B cell (primary cell): ENCODE measurements at regions not wholly inside any gene's neighbourhood (a gene's known extent, or its start where the extent isn't known, plus 50 kb on each side); places are given as distances from the start of the nearest gene placed in this dataset.

Source experiments
- ATAC-seq: fragments of 200-7000 bp; cut with Tn5 transposase; one replicate; pipeline ENCODE4 v1.10.0; 2021; ENCODE audit warnings: low read depth, mild to moderate bottlenecking, moderate number of reproducible peaks, moderate library complexity
- CTCF ChIA-PET: fragments of 350-600 bp; sonication (Branson Sonifier 250); formaldehyde crosslinking; loops from one replicate; lab custom pipeline; 2021; ENCODE audit warnings: antibody characterized with exemption, inconsistent platforms; lab: Charles Lee
- POLR2A ChIA-PET: fragments of 350-600 bp; sonication (Branson Sonifier 250); formaldehyde crosslinking; loops from one replicate; lab custom pipeline; 2021; ENCODE audit warnings: antibody characterized with exemption; lab: Charles Lee
- DNase-seq: peaks from one replicate; pipeline ENCODE4 v3.0.0; 2013
- H2AFZ ChIP-seq: 2 replicates; pipeline ENCODE4 v1.6.1; 2012; ENCODE audit warnings: mild to moderate bottlenecking, low read depth, low read length; ENCODE audit not compliant: insufficient read depth, poor library complexity, severe bottlenecking
- H3K27ac ChIP-seq, 2 donors: 1 replicate in 1 of 2; 2 replicates in 1 of 2; pipeline ENCODE4 v1.5.1; 2012 to 2013; ENCODE audit warnings: low read length in 2 of 2, mild to moderate bottlenecking in 2 of 2, moderate library complexity in 1 of 2
- H3K27me3 ChIP-seq, 4 experiments: fragments of 200-600 bp in 1 of 4; sonication (generic) in 1 of 4; replicated peaks in 1 of 4; 1 replicate in 2 of 4; 2 replicates in 2 of 4; pipeline versions ENCODE4 v1.6.1 to v1.7.0; 2013 to 2016; ENCODE audit warnings: low read length in 3 of 4, mild to moderate bottlenecking in 2 of 4, mixed read lengths in 1 of 4, moderate library complexity in 1 of 4; ENCODE audit not compliant: insufficient read depth in 4 of 4, control insufficient read depth in 3 of 4; ENCODE audit errors: control extremely low read depth in 1 of 4
- H3K36me3 ChIP-seq, 2 experiments: replicated peaks in 1 of 2; 1 replicate in 1 of 2; 2 replicates in 1 of 2; pipeline versions ENCODE4 v1.6.1 to v1.7.1; 2013; ENCODE audit warnings: low read length in 1 of 2; ENCODE audit not compliant: insufficient read depth in 2 of 2, control insufficient read depth in 1 of 2; ENCODE audit errors: control extremely low read depth in 1 of 2, extremely low read depth in 1 of 2
- H3K4me1 ChIP-seq, 2 donors: fragments of 200-600 bp in 1 of 2; sonication (generic) in 1 of 2; 1 replicate in 1 of 2; 2 replicates in 1 of 2; pipeline versions ENCODE4 v1.5.1 to v1.6.1; 2013 to 2017; ENCODE audit warnings: low read length in 2 of 2; ENCODE audit not compliant: control insufficient read depth in 2 of 2, insufficient read depth in 2 of 2
- H3K4me2 ChIP-seq: replicated peaks from 2 replicates; pipeline ENCODE3; 2012; ENCODE audit warnings: mild to moderate bottlenecking, low read depth, low read length; ENCODE audit not compliant: poor library complexity, severe bottlenecking
- H3K4me3 ChIP-seq, 5 experiments: fragments of 200-600 bp in 1 of 5; sonication (generic) in 1 of 5; 1 replicate in 3 of 5; 2 replicates in 2 of 5; pipeline versions ENCODE4 v1.5.1 to v1.7.0; 2011 to 2016; ENCODE audit warnings: low read length in 4 of 5, mild to moderate bottlenecking in 4 of 5, low read depth in 2 of 5, control low read depth in 1 of 5, moderate library complexity in 1 of 5; ENCODE audit not compliant: insufficient read depth in 1 of 5; ENCODE audit errors: control extremely low read depth in 1 of 5, extremely low read depth in 1 of 5
- H3K79me2 ChIP-seq: fragments of 200-600 bp; sonication (generic); one replicate; pipeline ENCODE4 v1.6.0; 2016; ENCODE audit warnings: low read length; ENCODE audit not compliant: control insufficient read depth, insufficient read depth
- H3K9ac ChIP-seq: fragments of 200-600 bp; sonication (generic); 2 replicates; pipeline ENCODE4 v1.6.1; 2017; ENCODE audit warnings: mild to moderate bottlenecking, low read length, moderate library complexity
- H3K9me3 ChIP-seq, 3 donors: one replicate each; pipeline versions ENCODE4 v1.6.1 to v1.7.1; 2013; ENCODE audit warnings: low read length in 2 of 3; ENCODE audit not compliant: control insufficient read depth in 2 of 3, insufficient read depth in 1 of 3; ENCODE audit errors: control extremely low read depth in 1 of 3
- H4K20me1 ChIP-seq: 2 replicates; pipeline ENCODE4 v1.6.0; 2012; ENCODE audit warnings: mild to moderate bottlenecking, low read length; ENCODE audit not compliant: insufficient read depth, control insufficient read depth, poor library complexity, severe bottlenecking
- H3K27ac Mint-ChIP-seq: one replicate; pipeline ENCODE4 v1.8.0; 2021; ENCODE audit warnings: mixed read lengths
- H3K27me3 Mint-ChIP-seq: one replicate; pipeline ENCODE4 v1.8.0; 2021; ENCODE audit warnings: mixed read lengths
- H3K4me1 Mint-ChIP-seq: one replicate; pipeline ENCODE4 v1.8.0; 2021; ENCODE audit warnings: mixed read lengths
- H3K4me3 Mint-ChIP-seq: one replicate; pipeline ENCODE4 v1.8.0; 2021; ENCODE audit warnings: mixed read lengths
- H3K9me3 Mint-ChIP-seq: one replicate; pipeline ENCODE4 v1.8.0; 2022; ENCODE audit warnings: mixed read lengths; ENCODE audit not compliant: insufficient read depth
- EZH2 ChIP-seq: IDR thresholded peaks from 2 replicates; pipeline ENCODE4 v1.6.1; 2012; ENCODE audit warnings: borderline replicate concordance, low read depth, mild to moderate bottlenecking, moderate library complexity, low read length; ENCODE audit not compliant: insufficient read depth, poor library complexity, severe bottlenecking
- WGBS: methylation state at CpG from one replicate; pipeline ENCODE4 v1.1.5; 2013; ENCODE audit warnings: missing lambda C conversion rate; ENCODE audit not compliant: insufficient coverage; 5-methylcytosine and 5-hydroxymethylcytosine counted together
- intact Hi-C: fragments of 100-400 bp; cut with micrococcal nuclease; formaldehyde crosslinking; loops from one replicate; pipeline ENCODE4 v1.10.0; 2022
- TF ChIP-seq, protein P1 (sequence below): fragments of 200-600 bp; IDR thresholded peaks from one replicate; pipeline ENCODE4 v1.8.0; 2022; ENCODE audit warnings: antibody characterized with exemption, mild to moderate bottlenecking

DNA sequence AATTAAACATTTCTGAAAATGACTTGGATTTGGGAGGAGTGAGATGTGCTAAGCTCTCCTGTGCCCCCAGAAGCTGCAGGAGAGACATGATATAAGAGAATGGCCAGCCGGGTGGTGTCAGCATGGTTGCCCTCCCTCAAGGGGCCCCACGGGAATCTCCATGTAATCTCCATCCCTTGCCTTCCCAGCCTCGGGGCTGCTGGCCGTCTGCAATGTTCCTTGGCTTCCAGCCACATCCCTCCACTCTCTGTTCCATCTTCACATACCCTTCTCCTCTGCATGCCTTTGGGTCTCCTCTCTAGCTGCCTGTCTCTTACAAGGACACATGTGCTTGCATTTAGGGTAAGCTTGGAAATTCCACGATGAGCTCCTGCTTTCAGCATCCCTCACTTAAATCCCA lies 172.0 kb downstream of the TSHZ3 start:
- no peak overlapping the region for H3K4me3 Mint-ChIP-seq
- Histone ChIP-seq H3K4me3 (no peak overlapping the region), H2AFZ (no peak overlapping the region), H3K4me1 (no peaks in the 10 kb centered on the region), H3K27ac (no peak overlapping the region), H3K27me3 (no peaks in the 10 kb centered on the region), H3K36me3 (no peaks in the 10 kb centered on the region), H3K79me2 (no peaks in the 10 kb centered on the region), H4K20me1 (no peaks in the 10 kb centered on the region), H3K4me2 (no peak overlapping the region), H3K9me3 (peaks cover 0 to 23% (median 3%) of the 10 kb centered on the region in 3 donors), H3K9ac (no peak overlapping the region)
- no peak overlapping the region for H3K27ac Mint-ChIP-seq
- DNase-seq (no peak), ATAC-seq (no peak)
- POLR2A ChIA-PET, result no interaction called here
- no peaks in the 10 kb centered on the region for H3K27me3 Mint-ChIP-seq
- H3K9me3 Mint-ChIP-seq, result peaks cover 9% of the 10 kb centered on the region
- no peak for TF ChIP-seq EZH2
- TF ChIP-seq, protein P1, sequence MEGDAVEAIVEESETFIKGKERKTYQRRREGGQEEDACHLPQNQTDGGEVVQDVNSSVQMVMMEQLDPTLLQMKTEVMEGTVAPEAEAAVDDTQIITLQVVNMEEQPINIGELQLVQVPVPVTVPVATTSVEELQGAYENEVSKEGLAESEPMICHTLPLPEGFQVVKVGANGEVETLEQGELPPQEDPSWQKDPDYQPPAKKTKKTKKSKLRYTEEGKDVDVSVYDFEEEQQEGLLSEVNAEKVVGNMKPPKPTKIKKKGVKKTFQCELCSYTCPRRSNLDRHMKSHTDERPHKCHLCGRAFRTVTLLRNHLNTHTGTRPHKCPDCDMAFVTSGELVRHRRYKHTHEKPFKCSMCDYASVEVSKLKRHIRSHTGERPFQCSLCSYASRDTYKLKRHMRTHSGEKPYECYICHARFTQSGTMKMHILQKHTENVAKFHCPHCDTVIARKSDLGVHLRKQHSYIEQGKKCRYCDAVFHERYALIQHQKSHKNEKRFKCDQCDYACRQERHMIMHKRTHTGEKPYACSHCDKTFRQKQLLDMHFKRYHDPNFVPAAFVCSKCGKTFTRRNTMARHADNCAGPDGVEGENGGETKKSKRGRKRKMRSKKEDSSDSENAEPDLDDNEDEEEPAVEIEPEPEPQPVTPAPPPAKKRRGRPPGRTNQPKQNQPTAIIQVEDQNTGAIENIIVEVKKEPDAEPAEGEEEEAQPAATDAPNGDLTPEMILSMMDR, result no peak
- intact Hi-C loops, result no loop called here
- WGBS, result 100% methylated on average over 1 of the region's 5 CpGs
- no peaks in the 10 kb centered on the region for H3K4me1 Mint-ChIP-seq
- CTCF ChIA-PET, result no interaction called here

DNA sequence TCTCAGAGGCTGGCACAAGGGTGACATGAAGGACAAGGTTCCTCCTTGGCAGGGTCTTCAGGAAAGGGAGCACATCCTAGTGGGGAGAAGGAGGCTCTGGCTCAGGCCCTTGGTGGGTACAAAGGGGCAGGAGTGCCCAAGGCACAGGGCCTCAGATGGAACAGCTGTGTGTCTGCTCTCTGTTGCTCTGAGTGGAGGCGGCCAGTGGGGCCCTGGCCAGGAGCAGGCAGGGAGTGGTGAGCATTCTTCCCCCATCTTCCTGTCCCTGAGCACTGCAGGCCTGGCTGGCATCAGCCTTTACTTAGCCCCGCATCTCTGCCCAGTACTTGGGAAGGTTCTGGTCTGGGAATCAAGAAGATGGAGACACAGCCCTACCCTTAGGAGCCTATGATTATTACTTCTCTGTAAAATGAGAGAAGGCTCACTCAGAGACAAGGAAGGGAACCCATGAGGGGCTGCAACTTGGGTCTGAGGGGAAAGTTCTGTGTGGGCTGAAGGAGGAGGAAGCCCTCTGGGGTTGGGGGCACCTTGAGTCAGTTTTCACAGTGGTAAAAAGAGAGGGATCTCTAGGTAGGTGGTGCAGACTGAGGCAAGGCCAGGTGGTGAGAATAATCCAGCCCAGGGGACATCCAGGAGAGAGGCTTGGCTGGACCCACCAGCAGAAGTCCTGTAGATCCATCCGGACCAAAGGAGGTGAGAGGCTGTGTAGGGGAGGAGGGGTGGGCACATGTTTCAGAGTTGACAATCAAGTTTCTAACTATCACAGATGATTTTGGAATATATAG lies 173.5 kb downstream of the TSHZ3 start:
- ChIA-PET CTCF (no interaction called here), POLR2A (no interaction called here)
- TF ChIP-seq, protein P1, result no peak
- no peak for TF ChIP-seq EZH2
- H3K9me3 Mint-ChIP-seq, result peaks cover 8% of the 10 kb centered on the region
- H3K9ac ChIP-seq, result no peak overlapping the region
- no peak overlapping the region for H3K4me3 ChIP-seq
- no peak overlapping the region for H2AFZ ChIP-seq
- WGBS, result 89% methylated on average over 2 of the region's 3 CpGs
- H3K27ac Mint-ChIP-seq, result no peak overlapping the region
- H3K4me1 Mint-ChIP-seq, result no peaks in the 10 kb centered on the region
- DNase-seq (no peak), ATAC-seq (no peak)
- no peak overlapping the region for H3K4me2 ChIP-seq
- intact Hi-C loops, result no loop called here
- peaks cover 0 to 23% (median 3%) of the 10 kb centered on the region in 3 donors for H3K9me3 ChIP-seq
- H3K4me3 Mint-ChIP-seq, result no peak overlapping the region
- no peaks in the 10 kb centered on the region for H3K79me2 ChIP-seq
- H4K20me1 ChIP-seq, result no peaks in the 10 kb centered on the region
- H3K36me3 ChIP-seq, result no peaks in the 10 kb centered on the region
- H3K4me1 ChIP-seq, result no peaks in the 10 kb centered on the region
- no peaks in the 10 kb centered on the region for H3K27me3 Mint-ChIP-seq
- no peak overlapping the region for H3K27ac ChIP-seq
- H3K27me3 ChIP-seq, result no peaks in the 10 kb centered on the region
